GM21723 (cell line): ENCODE measurements at regions not wholly inside any gene's neighbourhood (a gene's known extent, or its start where the extent isn't known, plus 50 kb on each side); places are given as distances from the start of the nearest gene placed in this dataset.
"Not testable (repeated sequence)": the region's sequence is repeated elsewhere in the genome, so short reads cannot be mapped to it uniquely, and the experiment has no call there.

Source experiments
- ATAC-seq: cut with Tn5 transposase; IDR thresholded peaks from one replicate; pipeline ENCODE4 v1.9.1; 2021; ENCODE audit warnings: mild to moderate bottlenecking, moderate library complexity; ENCODE audit not compliant: unreplicated experiment

- ATAC-seq: no peak
Measured at GRCh38 chr13:107712145-107712860, 503.0 kb downstream of the LIG4 start.

- no peak for ATAC-seq
Measured at GRCh38 chr13:107690181-107690580, 525.2 kb downstream of the LIG4 start.

GRCh38 chr13:107685876-107686275 is 529.5 kb downstream of the LIG4 start:
- no peak for ATAC-seq

GRCh38 chr13:107681600-107681999 is 533.7 kb downstream of the LIG4 start:
- no peak for ATAC-seq

- ATAC-seq: no peak
Measured at GRCh38 chr13:107680115-107680514, 535.2 kb downstream of the LIG4 start.

GRCh38 chr13:107678075-107678689 is 537.2 kb downstream of the LIG4 start:
- ATAC-seq: no peak

- ATAC-seq: no peak
Measured at GRCh38 chr13:107675847-107676550, 539.3 kb downstream of the LIG4 start.

DNA sequence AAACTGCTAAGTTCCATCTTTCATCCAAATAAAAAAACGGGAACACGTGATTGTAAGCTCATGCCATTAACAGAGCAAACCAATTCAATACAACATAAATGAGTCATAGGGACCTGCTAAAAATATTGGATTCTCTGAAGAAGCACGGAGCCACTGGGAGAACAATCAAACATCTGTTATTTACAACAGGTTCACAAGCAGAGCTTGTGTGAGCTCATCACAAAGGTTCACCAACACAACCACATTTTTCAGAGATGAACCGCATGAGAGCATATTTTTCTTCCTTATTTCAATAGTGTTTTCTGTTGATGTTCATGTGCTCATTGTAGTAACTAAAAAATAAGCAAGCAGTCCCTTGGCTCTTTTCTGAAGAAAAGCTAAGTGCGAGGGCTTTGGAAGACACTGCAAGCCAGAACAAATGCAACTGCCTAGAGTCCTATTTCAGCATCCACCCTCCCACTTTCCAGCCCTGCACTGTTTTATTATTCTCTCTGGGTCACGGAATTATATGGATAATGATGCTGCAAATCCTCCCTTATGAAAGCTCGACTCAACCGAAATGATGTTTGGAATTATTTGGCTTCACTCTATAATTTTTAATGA is 545.8 kb downstream of the LIG4 start:
- ATAC-seq: no peak

- no peak for ATAC-seq
Measured at GRCh38 chr13:107665926-107666458, 549.3 kb downstream of the LIG4 start.

DNA sequence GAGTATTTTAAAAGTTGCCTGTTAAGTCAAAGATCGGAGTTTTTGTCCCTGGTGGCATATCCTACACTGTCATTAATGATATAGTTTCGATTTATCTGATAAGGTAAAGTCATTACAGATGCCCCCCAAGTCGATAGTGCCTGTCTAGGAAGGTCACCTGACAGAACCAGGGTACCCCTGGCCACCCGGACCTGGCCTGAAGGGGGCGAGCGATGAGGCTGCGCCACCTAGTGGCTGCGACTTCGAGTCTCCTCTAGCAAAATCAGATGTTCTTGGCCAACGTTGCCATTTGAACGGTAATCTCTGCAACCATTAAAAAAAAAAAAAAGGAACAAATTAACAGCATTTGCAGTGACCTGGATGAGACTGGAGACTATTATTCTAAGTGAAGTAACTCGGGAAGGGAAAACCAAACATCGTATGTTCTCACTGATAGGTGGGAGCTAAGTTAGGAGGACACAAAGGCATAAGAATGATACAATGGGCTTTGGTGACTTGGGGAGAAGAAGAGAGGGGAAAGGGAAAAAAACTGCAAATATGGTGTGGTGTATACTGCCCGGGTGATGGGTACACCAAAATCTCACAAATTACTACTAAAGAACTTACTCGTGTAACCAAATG is 565.1 kb downstream of the LIG4 start:
- peak; percentile 86 for ATAC-seq

DNA sequence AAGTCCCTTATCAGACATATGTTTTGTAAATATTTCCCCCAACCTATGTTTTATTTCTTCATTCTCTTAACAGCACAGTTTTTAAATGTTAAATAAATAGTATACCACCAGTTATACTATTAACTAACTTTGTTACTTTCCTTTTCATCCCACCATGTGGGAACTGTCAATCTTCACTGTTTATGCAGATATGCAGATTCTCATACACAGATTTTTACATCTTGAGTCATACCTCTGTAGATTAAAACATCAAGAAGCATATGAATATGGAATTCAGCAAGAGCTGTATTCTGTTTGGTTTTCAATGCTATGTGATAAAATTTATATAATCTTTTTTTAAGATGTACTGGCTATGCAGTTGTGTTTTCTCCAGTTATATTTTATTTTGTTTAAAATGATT is 566.3 kb downstream of the LIG4 start:
- ATAC-seq: no peak

GRCh38 chr13:107644136-107644535 is 571.2 kb downstream of the LIG4 start:
- ATAC-seq: no peak

DNA sequence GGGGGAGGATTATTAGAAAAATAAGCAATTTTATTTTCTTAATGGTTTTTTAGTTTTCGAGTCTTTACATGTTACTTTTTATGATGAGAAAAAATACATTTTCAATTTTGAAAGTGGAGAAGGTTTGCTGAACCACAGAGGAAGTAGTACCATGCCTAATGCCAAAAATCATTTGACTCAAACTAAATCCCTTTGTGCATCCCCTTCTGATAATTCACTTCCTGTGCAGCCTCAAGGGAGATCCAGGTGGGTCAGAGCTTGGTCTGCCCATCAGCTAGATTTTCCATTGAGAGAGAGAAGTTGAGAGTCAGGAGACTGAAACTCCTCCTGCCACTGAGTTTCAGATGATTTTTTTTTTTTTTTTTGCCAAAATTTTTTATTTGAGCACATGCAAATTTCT is 571.7 kb downstream of the LIG4 start:
- no peak for ATAC-seq

DNA sequence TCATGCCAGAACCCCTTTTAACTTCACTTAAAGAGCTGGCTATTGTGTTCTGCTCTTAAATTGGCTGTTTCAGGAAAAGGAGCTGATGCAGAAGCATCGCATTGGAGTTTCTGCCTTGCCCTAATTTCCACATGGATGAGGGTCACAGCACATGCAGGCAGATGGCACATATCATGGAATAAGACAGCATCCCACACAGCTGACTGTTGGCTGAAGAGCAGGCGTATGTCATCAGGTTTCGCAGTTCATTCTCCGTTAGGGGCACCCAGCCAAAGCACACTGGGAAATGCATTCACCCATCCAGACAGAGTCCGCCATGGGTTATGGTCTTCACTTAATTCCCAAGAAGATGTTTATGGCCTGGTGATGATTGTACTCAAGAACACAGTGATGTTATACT is 572.5 kb downstream of the LIG4 start:
- ATAC-seq: no peak

DNA sequence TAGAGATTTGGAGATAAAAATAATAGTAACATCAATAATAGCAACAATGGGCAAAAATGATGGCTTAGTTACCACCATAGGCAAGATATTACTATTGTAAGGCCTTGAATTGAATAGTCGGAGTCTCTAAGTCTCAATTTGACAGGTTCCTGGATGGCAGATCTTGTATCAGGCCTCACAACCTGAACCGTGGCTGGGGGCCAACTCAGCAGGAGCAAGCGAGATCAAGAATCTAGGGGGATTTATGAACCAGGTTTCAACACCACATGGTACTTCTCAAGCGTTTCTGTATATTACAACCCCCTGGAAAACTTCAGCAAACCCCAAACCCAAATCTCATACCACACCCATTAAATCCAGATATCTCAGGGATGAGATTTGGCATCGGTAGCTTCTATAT is 573.8 kb downstream of the LIG4 start:
- no peak for ATAC-seq

DNA sequence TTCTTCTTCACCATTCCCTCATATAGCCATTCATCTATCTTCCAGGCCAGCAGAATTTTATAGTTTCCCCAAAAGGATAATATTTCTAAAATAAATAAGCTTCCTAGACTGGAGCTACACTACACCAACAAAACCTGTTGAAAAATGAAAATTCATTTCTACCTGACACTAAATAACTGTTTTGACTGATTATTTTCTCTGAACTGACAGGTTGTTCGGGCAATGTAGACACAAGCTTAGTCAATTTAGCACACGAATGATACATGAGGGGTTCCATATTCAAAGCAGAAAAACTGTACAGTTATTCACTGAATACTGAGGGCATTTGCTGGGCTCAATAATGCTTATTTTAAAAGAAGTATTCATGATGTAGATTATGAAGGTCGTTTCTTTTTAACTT is 589.7 kb downstream of the LIG4 start:
- ATAC-seq: no peak

DNA sequence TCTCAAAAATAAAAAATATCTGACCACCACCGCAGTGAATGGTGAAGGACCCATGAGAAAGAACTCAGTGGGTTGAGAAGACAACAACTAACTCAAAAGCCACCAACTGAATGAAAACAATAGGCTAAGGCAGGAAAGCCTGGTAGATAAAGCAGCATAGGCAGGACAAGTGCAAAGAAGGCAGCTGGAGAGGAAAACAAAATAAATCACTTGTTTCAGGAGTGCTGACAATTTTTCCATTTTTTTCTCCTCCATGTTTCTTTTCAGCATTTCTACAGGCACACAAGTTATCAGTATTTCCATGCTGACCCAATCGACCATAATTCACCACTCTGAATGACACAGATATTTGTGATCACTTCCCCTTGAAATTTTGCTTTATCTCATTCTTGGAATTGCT is 597.8 kb downstream of the LIG4 start:
- ATAC-seq: no peak

GRCh38 chr13:107612376-107612775 is 603.0 kb downstream of the LIG4 start:
- no peak for ATAC-seq

GRCh38 chr13:107608736-107609135 is 606.6 kb downstream of the LIG4 start:
- no peak for ATAC-seq

- no peak for ATAC-seq
Measured at GRCh38 chr13:107600971-107601370, 614.4 kb downstream of the LIG4 start.

- not testable (repeated sequence) for ATAC-seq
Measured at GRCh38 chr13:107596306-107596705, 619.0 kb downstream of the LIG4 start.
